ENCODE measurements at regions not wholly inside any gene's neighbourhood (a gene's known extent, or its start where the extent isn't known, plus 50 kb on each side); places are given as distances from the start of the nearest gene placed in this dataset.
"Not testable (repeated sequence)": the region's sequence is repeated elsewhere in the genome, so short reads cannot be mapped to it uniquely, and the experiment has no call there.

- no peak for DNase-seq
Measured at GRCh38 chr3:101138817-101139216, 145.6 kb upstream of the ABI3BP start.

GRCh38 chr3:101134331-101134730, 141.1 kb upstream of the ABI3BP start:
- DNase-seq, result no peak

- DNase-seq, result no peak
Measured at GRCh38 chr3:101133652-101134051, 140.4 kb upstream of the ABI3BP start.

GRCh38 chr3:101133197-101133596, 140.0 kb upstream of the ABI3BP start:
- not testable (repeated sequence) for DNase-seq

- DNase-seq, result no peak
Measured at GRCh38 chr3:101131767-101132166, 138.5 kb upstream of the ABI3BP start.

- DNase-seq, result no peak
Measured at GRCh38 chr3:101128786-101129185, 135.6 kb upstream of the ABI3BP start.

GRCh38 chr3:101128001-101128400, 134.8 kb upstream of the ABI3BP start:
- DNase-seq, result no peak

GRCh38 chr3:101124125-101124524, 130.9 kb upstream of the ABI3BP start:
- DNase-seq, result no peak

- DNase-seq, result no peak
Measured at GRCh38 chr3:101123081-101123480, 129.9 kb upstream of the ABI3BP start.

- no peak for DNase-seq
Measured at GRCh38 chr3:101122681-101123080, 129.5 kb upstream of the ABI3BP start.

- no peak for DNase-seq
Measured at GRCh38 chr3:101120039-101120438, 126.8 kb upstream of the ABI3BP start.

GRCh38 chr3:101119535-101119934, 126.3 kb upstream of the ABI3BP start:
- DNase-seq, result no peak

- no peak for DNase-seq
Measured at GRCh38 chr3:101117980-101118379, 124.8 kb upstream of the ABI3BP start.

GRCh38 chr3:101117465-101117864, 124.2 kb upstream of the ABI3BP start:
- no peak for DNase-seq

- DNase-seq, result not testable (repeated sequence)
Measured at GRCh38 chr3:101110295-101110694, 117.1 kb upstream of the ABI3BP start.

GRCh38 chr3:101104321-101104720, 111.1 kb upstream of the ABI3BP start:
- no peak for DNase-seq

GRCh38 chr3:101102678-101103296, 109.6 kb upstream of the ABI3BP start:
- DNase-seq, result peak; percentile 17 to 19

GRCh38 chr3:101100361-101101009, 107.3 kb upstream of the ABI3BP start:
- no peak for DNase-seq

- DNase-seq, result no peak
Measured at GRCh38 chr3:101099791-101100190, 106.6 kb upstream of the ABI3BP start.

GRCh38 chr3:101096444-101096843, 103.2 kb upstream of the ABI3BP start:
- DNase-seq, result no peak

- no peak for DNase-seq
Measured at GRCh38 chr3:101095693-101096430, 102.6 kb upstream of the ABI3BP start.

GRCh38 chr3:101091489-101091888, 98.3 kb upstream of the ABI3BP start:
- no peak for DNase-seq

GRCh38 chr3:101085752-101086151, 92.5 kb upstream of the ABI3BP start:
- DNase-seq, result no peak
